GM06990 (cell line): ENCODE measurements at regions not wholly inside any gene's neighbourhood (a gene's known extent, or its start where the extent isn't known, plus 50 kb on each side); places are given as distances from the start of the nearest gene placed in this dataset.
"Not testable (repeated sequence)": the region's sequence is repeated elsewhere in the genome, so short reads cannot be mapped to it uniquely, and the experiment has no call there.

Experiments
- DNase-seq: peaks from one replicate; pipeline ENCODE4 v3.0.0-alpha.2; 2011; ENCODE audit not compliant: insufficient read length; ENCODE audit errors: extremely low read depth
- H3K27me3 ChIP-seq: replicated peaks from 2 replicates; pipeline ENCODE4 v1.6.0; 2011; ENCODE audit warnings: low read length; ENCODE audit not compliant: control insufficient read depth, insufficient read depth
- H3K36me3 ChIP-seq: 2 replicates; pipeline ENCODE4 v1.5.1; 2011; ENCODE audit warnings: low read length; ENCODE audit not compliant: control insufficient read depth, insufficient read depth
- H3K4me3 ChIP-seq: replicated peaks from 2 replicates; pipeline ENCODE4 v1.5.1; 2011; ENCODE audit warnings: low read depth, mild to moderate bottlenecking, control low read depth, low read length
- CTCF ChIP-seq: IDR thresholded peaks from 2 replicates; pipeline ENCODE4 v1.5.1; 2011; ENCODE audit warnings: low read length, control low read depth, mild to moderate bottlenecking, inconsistent platforms; ENCODE audit not compliant: insufficient read depth, poor library complexity, severe bottlenecking

- TF ChIP-seq CTCF, result no peak
- DNase-seq, result no peak
- Histone ChIP-seq H3K27me3 (no peaks in the 10 kb centered on the region), H3K4me3 (no peak overlapping the region), H3K36me3 (no peaks in the 10 kb centered on the region)
These were observed 219.1 kb upstream of the TRPC7 start for GRCh38 chr5:136584474-136584873.

DNA sequence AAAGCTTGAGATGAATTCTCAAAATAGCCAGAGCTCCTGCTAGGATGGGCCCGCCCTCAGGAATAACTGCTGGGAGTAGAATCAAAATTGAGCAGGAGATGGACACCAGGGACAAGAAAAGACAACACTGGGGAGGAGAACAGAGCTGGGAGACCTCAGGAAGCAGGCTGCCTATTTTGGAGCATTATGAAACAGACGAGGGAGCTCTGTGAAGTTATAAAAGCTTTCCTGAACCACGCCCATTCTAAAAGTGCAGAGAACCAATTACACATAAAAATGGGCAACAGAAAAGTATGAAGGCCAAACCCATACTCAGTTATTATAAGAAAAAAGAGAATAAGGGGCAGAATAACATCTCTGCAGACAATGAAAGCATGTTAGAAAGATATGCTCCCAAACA, 213.9 kb upstream of the TRPC7 start:
- Histone ChIP-seq H3K36me3 (no peaks in the 10 kb centered on the region), H3K27me3 (no peaks in the 10 kb centered on the region; the same call in 1 of the 2 replicates), H3K4me3 (no peak overlapping the region)
- no peak for DNase-seq
- no peak for TF ChIP-seq CTCF

- H3K27me3 ChIP-seq, DNase-seq, H3K4me3 ChIP-seq, H3K36me3 ChIP-seq: not testable (repeated sequence)
These were observed 204.5 kb upstream of the TRPC7 start for GRCh38 chr5:136569875-136570274.

DNA sequence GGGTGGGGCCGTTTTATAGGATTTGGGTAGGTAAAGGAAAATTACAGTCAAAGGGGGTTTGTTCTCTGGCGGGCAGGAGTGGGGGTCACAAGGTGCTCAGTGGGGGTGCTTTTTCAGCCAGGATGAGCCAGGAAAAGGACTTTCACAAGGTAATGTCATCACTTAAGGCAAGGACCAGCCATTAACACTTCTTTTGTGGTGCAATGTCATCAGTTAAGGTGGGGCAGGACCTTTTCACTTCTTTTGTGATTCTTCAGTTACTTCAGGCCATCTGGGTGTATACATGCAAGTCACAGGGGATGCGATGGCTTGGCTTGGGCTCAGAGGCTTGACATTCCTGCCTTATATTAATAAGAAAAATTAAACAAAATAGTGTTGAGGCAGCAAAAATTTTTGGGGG, 200.1 kb upstream of the TRPC7 start:
- DNase-seq, H3K4me3 ChIP-seq, H3K27me3 ChIP-seq, H3K36me3 ChIP-seq: not testable (repeated sequence)

- H3K4me3 ChIP-seq, H3K27me3 ChIP-seq, H3K36me3 ChIP-seq, DNase-seq: not testable (repeated sequence)
These were observed 199.7 kb upstream of the TRPC7 start for GRCh38 chr5:136565050-136565449.

DNA sequence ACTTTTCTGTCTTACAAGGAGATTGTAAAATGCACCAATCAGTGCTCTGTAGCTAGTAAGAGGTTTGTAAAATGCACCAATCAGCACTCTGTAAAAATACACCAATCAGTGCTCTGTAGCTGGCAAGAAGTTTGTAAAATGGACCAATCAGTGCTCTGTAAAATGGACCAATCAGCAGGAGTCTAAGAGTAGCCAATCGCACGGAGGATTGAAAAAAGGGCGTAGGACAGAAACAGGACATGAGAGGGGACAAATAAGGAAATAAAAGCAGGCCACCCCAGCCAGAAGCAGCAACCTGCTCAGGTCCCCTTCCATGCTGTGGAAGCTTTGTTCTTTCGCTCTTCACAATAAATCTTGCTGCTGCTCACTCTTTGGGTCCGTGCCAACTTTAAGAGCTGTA, 199.1 kb upstream of the TRPC7 start:
- H3K36me3 ChIP-seq, H3K4me3 ChIP-seq, H3K27me3 ChIP-seq, DNase-seq: not testable (repeated sequence)

DNA sequence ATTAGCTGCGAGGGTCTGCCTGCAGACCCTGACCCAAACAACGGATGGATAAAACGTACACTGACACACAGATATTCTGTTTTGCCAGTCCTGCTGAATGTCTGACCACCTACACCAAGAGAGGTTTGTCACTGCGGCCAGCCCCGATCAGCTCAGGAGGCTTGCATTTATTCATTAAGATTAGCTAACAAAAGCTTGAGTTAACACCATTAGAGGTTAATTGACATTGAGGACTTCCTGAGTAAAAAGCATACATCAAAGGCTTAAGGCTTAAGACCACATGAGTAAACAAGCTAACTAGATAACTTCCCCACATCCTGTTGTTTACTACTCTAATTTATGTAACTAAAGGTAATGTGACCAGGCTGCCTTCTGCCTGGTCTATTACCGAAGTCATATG, 198.1 kb upstream of the TRPC7 start:
- DNase-seq, result no peak
- Histone ChIP-seq H3K36me3 (no peaks in the 10 kb centered on the region), H3K27me3 (no peaks in the 10 kb centered on the region), H3K4me3 (no peak overlapping the region)
- TF ChIP-seq CTCF, result no peak

DNA sequence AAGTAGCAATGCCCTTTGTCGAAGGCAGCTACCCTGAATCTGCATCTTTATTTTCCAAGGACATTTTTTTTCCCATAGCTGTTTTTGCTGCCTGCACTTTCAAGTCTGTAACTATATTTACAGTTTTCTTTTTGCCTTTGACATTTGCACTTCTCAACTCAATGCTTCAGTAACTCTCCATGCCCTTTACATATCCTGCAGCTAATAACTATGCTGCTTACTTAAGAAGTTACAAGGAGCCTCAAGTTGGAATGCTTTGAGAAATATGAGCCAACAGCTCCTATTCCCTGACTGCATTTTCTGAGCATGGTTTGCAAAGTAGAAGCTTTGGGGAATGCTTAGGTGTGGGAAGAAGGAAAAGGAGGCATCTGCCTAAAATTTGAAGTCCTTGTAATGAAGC, 194.8 kb upstream of the TRPC7 start:
- DNase-seq, result no peak
- no peaks in the 10 kb centered on the region for H3K36me3 ChIP-seq
- H3K4me3 ChIP-seq, result no peak overlapping the region
- H3K27me3 ChIP-seq, result no peaks in the 10 kb centered on the region
- no peak for TF ChIP-seq CTCF
